ENCODE measurements at regions not wholly inside any gene's neighbourhood (a gene's known extent, or its start where the extent isn't known, plus 50 kb on each side); places are given as distances from the start of the nearest gene placed in this dataset.
"Not testable (repeated sequence)": the region's sequence is repeated elsewhere in the genome, so short reads cannot be mapped to it uniquely, and the experiment has no call there.

DNA sequence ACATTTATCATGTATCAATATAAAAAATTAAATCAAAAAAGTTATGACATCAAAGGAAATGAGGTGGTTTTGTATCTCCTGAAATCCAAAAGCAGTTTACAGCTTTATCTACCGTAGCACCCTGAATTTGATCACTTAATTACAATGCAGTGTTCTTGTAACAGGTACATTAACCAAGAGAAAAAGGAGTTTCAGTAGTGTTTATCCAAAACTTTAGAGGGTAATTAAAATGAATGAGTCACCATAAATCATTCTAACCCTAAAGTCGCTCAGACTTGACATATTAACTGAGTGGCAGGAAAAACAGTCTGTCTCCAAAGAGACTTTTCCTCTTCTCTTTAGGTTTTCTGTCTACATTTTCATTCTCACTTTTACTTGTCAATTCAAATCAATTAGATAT lies 907.6 kb upstream of the EPHA5 start:
- DNase-seq: no peak

DNA sequence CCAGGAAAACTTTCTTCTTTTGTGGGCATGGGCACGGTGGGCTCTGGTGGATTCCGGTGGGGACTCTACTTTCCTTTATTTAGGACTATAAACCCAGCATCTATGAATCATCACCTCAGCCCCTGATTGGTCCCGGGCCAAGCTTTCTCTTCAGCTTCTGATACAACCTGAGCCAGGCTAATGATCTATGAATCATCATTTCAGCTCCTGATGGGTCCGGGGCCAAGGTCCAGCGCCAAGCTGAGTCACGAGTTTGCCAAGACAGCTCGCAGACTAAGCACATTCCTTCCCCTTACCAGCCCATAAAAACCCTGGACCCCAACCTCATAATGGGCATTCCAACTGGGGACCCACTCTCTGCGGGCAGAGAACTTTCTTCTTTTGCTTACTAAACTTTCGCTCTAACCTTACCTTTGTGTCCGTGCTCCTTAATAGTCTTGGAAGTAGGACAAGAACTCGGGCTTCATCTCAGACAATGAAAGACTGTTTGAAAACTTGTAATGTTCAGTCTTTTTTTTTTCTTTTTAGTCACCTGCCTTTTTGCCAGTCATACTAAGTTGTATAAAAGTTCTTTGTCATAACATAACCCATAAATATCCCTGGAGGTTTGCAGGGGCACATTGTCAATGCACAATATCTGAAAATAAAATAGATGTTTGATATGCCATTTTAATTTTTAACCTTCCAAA lies 904.9 kb upstream of the EPHA5 start:
- no peak for DNase-seq

DNA sequence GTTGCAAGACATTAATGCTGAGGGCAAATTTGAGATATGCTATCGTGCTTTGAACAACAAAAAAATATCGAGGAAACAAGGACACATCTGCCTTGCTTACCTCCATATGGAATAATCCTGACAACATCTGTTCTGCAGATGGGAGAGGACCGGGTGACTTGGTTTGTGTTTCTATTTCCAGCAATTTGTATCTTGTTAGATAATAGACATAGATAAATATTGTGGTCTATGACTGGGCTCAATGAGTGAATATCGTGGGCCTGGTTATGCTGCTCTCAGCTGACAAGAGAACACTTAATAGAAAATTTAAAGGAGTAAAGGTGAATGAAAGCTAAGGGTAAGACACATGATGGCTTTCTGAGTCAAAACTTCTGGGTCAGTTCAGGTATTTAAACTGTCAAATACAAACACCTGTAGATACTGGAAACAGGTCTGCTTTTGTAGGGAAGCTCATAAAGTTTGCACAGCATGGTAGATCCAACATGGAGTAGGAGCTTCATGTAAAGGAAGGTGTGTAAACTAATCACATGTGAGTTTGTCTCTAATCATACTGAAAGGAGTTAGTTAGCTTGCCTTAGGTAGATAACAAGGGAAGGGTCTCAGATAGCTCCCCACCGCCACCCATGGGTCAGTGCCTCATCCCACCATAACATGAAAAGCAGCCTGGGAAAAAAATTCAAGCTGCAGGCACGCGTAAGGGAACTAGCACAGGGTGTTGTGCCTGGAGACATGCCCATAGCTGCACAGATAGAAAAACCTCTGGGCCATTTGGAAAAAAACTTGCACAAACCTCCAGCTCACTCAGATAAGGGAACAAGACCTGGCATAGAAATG lies 904.1 kb upstream of the EPHA5 start:
- DNase-seq: no peak

DNA sequence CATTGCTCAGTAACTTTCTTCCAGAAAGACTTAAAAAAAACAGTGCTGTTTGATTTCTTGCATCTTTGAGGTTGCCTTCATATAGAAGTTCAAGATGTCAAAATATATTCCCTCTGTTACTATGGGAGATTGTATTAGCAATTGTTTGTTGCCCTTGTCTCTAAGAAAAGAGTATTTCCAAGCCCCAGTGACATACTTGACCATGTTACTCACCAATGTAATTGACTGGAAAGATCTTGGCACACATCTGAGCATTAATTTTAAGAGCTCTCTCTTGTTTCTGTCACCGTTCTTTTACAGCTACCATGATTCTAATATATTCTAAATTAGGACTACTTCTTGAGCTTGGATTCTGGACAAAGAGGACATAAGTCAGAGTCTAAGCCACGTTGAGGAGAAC lies 902.7 kb upstream of the EPHA5 start:
- no peak for DNase-seq

DNA sequence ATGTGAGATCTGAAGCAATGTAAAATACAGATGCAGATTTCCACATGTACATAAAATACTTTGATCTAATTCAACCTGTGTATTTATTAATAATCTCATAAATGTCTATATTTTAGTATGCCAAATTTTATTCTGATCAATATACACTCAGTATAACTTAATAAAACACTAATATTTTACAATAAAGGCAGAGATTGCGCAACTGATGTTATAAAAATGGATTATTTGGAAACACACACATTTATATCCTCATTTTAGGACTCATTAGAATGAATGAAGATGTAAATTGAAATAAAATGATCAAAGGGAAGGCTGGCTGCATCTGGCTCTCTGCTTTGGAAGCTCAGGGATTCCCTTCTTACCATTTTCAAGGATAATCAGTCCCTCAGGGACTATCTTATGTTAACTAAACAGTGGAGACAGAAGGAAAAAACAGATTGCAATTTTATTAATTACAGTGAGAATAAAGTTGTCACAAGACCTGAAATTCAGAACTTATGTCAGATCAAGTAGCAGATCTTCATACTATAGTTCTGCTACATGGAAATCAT lies 900.9 kb upstream of the EPHA5 start:
- DNase-seq: no peak

DNA sequence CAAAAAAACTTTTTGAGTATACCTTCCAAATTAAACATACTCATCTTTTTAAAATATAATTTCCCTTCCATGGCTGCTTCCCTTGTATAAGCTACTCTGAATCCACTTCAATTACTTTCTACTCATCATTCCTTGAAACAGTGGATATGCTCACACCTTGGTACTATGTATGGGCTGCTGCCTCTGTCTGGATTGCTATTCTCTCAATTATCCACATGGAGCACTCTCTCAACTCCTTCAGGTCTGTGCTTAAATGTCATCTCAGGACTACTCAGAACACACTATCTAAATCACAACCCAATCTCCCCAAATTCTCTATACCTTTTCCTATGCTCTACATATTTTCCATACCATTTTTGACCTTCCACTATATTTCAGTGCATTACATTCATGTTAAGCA lies 898.9 kb upstream of the EPHA5 start:
- no peak for DNase-seq

DNA sequence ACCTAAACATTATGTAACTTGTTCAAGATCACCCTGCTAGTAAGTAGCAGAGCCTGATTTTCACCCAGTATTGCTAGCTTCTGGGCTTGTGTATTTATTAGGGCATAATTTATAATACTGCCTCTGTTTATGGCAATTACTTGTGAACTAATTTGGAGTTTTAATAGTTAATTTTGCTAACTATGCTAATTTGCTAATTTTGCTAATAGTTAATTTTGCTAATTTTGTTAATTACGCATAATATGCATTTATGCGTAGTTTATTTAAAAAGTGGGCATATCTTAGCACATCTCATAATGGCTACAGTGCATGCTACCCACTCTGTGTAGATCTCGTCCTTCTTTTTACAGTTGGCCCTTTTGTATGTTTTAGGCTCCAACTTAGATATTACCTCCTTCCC lies 898.1 kb upstream of the EPHA5 start:
- no peak for DNase-seq

DNA sequence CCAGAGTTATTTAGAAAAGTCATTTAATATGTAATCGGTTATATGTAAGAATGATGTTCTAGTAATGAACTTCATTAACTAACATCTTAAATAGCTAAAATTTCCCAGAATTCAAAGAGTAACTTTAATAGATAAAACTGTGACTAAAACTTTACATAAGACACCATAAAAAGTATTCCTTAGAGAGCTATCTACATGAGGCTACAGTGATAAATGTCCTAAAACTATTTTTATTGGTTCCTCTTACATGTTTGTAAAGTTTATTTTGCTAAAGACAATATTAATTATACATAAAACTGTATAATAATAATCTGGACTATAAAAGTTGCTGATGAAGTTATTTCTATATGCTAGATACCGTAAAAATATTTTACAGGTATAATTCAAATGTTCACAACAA lies 897.7 kb upstream of the EPHA5 start:
- no peak for DNase-seq

DNA sequence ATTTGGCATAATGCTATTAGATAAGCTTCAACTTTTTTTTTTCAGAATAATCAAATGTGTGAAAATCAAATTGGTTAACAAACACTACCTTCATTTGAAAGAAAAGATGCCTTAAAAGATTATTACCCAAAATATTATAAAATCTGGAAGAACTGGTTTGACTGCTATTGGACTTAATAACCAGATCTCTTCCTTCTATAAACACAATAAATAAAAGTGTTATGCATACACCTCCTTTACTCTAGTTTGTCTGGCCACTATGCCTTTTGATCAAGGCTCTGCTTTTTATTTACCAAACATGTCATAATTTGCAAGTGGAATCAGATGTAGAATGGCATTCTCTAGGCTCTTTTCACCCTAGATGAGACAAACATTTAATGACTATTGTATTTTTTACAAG lies 897.3 kb upstream of the EPHA5 start:
- no peak for DNase-seq

DNA sequence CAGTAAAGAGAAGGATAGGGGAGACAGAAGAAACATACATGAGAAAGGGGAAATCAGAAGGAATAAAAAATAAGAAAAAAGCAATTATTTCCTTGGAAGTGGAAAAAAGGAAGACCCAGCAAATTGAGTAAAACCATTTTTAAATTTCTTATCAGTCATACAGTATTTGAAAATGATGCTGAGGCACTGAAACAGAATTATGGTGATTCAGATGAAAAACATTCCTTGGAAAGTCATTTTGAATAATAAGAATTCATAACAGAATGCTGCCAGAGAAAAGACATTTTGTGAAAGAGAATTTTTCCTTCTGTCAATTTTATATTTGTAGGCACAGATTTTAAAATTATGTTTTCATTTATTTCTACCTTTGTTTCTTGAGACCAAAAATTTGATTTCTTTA lies 895.5 kb upstream of the EPHA5 start:
- no peak for DNase-seq

DNA sequence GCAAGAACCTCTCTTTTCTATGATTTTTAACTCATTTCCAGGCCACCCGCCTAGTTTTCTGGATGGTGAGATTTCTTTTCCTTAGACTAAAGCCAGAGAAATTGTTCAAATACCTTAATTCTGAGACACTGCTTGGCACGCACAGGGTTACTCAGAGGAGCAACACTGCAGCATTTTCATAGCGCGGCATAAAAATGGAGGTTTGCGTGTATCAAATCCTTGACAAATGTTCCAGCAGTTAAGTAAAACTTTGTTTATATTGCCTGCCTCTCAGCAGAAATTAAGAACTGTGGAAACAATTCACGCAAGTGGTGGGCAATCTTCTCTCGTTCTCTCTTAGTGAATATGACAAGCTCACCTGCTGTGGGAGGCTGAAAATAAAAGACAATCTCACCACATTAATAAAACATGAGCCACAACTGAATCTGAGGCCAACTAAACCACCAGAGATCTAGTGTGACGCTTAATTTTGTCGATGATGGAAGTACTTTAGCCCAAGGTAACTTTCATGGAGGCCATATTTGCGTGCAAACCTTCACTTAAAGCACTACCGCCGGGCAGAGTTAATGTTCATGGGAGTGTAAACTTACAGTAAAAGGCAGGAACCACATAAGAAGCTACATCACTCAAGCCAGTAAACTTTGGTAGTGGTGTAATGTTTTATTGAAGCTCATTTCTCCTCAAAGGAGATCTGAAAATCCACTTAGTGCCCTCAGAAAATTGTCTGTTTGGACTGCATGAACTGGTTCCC lies 894.8 kb upstream of the EPHA5 start:
- DNase-seq: no peak

DNA sequence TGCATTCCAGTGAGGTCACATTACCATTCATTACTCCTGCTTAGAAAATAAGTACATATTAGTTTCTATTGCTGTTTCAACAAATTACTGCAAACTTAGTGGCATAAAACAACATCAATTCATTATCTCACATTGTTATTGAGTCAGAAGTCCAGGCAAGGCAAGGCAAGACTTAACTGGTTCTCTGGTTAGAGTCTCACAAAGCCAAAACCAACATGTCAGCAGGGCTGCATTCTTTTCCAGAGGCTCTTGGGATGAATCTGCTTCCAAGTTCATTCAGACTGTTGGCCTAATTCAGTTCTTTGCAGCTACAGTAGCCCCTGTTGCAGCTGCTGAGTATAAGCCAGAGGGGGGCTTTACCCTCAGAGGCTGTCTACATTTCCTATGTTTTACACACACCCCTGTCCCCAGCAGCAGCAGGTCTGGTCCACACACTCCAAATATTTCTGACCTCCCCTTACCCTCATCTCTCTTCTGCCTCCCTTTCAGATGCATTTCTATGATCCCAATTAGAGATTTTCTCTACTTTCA lies 892.1 kb upstream of the EPHA5 start:
- DNase-seq: no peak

DNA sequence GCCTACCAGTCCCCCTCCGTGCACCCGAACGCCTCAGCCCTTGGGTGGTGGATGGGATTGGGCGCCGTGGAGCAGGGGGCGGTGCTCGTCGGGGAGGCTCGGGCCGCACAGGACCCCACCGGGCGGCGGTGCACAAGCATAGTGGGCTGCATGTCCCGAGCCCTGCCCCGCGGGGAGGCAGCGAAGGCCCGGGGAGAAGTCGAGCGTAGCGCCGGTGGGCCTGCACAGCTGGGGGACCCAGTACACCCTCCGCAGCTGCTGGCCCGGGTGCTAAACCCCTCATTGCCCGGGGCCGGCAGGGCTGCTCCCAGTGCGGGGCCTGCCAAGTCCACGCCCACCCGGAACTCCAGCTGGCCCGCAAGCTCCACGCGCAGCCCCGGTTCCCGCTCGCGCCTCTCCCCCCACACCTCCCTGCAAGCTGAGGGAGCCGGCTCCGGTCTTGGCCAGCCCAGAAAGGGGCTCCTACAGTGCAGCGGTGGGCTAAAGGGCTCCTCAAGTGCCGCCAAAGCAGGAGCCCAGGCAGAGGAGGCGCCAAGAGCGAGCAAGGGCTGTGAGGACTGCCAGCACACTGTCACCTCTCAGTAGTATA lies 891.3 kb upstream of the EPHA5 start:
- not testable (repeated sequence) for DNase-seq

DNA sequence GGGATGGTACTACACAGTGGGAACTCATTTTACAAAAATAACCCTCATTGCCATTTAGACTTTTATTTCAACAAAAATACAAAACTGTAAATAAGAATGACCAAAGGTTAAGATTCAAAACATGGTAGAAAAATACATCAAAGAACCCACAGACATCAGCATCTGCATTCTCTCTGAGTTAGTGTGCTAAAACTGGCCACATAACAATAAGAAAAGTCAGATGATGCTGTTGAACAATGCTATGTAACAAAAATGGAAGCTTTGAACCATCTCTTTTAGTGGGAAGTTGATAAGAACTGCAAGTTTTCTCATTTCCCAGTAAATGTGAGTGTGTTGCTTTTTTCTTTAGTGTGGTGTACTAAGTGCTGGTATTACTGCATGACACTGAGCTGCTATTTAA lies 888.4 kb upstream of the EPHA5 start:
- no peak for DNase-seq

DNA sequence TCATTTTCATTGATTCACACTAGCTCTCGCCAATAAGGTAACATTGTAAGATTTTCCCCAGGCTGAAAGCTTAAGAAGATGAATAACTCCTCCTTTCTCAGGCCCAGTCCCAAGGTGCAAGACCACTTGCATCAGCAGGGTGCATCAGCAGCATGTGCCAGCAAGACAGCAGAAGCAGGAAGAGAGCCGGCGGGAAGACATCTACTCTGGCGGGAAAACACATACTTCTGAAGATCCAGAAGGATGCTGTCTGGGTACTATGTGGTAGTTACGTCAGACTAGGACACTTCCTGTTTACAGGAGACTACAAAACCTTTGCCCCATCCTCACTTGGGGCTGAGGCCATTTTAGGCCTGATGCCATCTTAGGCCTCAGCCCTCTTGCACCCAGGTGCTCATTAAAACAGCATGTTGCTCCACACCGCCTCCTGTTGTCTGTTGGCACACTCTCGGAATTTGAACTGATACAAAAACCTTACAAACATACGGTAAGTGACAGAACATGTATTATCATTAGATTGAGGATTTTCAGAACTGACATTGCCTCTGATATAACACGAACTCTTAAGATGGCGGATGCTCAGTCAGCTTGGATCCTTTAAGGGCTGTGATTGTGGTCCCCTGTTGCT lies 886.5 kb upstream of the EPHA5 start:
- DNase-seq: no peak

DNA sequence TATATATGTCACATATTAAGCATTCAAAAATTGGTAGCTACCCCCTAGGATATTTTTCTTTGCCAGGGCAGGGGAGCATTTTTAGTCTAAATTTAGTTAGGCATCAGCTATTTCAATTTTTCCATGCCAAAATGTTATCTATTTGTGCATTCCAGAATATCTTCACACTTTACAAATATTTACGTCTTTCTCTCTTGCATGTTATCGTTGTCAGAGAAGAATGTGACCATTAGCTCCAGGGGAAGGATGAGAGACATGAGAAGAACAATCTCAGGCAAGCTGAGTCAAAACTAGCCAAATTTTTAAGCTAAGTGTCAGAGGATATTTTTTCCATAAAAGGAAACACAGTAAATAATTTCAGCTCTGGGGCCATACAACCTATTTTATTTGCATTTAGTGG lies 885.0 kb upstream of the EPHA5 start:
- DNase-seq: no peak

DNA sequence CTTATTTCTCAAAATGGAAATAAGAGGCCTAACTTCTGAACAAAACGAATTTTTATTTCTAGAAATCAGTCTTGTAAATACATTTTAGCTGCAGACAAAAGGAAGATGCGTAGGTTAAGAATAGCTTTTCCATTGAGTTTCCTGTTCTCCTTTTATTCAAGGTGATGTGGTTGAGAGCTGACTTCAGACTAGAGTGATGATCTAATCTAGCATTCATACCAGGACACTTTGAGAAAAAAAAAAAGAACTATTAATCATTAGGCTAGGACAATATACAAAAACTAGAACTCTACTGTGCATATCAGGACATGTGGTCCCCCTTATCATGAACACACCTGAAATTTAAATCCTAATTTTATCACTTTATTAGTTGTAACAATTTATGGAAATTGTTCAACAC lies 884.5 kb upstream of the EPHA5 start:
- no peak for DNase-seq

DNA sequence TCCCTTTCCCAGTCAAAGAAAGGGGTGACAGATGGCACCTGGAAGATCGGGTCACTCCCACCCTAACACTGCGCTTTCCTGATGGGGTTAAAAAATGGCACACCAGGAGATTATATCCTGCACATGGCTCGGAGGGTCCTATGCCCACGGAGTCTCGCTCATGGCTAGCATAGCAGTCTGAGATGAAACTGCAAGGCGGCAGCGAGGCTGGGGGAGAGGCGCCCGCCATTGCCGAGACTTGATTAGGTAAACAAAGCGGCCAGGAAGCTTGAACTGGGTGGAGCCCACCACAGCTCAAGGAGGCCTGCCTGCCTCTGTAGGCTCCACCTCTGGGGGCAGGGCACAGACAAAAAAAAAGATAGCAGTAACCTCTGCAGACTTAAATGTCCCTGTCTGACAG lies 875.0 kb upstream of the EPHA5 start:
- not testable (repeated sequence) for DNase-seq

DNA sequence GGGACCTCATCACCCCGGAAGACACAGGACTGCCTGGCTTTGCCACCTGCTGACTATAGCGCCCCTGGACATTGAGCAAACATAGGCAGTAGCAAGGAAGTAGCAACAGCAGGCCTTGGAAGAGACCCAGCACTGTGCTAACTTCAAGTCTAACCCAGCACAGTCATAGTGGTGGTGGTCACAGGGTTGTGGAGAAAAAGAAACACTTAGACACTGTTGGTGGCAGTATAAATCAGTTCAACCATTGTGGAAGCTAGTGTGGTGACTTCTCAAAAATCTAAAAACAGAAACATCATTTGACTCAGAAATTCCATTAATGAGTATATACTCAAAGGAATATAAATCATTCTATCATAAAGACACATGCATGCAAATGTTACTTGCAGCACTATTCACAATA lies 874.0 kb upstream of the EPHA5 start:
- no peak for DNase-seq

DNA sequence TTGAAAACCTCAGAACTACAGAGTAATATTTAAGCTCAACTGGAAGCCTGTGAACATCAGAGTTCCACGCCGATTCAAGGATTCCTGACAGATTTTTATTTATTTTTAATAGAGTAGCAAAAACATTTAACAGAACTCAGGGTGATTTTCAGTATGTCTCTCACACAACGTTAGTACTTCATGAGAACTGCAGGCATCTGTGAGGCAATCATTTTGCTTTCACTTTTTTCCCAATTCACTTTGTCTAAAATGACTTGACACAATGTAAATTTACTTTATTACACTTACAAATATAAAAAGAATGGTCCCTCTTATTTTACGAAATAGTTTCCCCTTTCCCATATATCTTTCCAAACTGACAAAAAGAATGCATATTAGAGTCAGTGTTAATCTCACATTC lies 869.5 kb upstream of the EPHA5 start:
- no peak for DNase-seq

DNA sequence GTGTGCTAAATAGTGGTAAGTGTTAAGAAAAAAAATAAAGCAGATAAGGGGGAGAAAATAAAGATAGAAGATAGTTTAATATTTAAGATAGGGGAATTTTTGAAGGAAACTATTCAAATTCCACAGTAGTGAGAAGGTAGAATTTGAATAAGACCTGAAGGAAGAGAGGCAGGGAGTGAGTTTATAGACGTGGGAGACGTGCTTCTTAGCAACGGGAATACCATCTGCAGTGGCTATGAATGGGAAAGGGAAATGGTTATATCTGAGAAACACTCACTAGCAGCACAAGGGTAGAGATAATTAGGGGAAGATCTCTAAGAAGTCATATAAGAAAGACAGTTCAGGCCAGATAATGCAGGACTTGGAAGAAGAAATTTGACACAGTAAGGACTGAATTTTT lies 854.5 kb upstream of the EPHA5 start:
- no peak for DNase-seq

DNA sequence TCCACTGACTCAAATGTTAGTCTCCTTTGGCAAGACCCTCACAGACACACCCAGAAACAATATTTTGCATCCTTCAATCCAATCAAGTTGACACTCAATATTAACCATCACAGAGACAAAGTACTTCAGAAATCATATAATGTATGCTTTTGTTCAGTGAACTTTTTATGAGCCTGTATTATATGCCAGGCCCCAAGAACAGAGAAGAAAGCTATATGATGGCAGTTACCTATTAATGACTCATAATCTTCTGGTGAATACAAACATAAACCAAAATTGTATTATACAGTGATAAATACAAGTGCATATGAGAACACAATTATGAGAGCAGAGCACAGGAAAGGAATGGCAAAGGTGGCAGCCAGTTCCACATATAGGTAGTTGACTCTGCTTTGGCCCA lies 852.0 kb upstream of the EPHA5 start:
- DNase-seq: no peak

DNA sequence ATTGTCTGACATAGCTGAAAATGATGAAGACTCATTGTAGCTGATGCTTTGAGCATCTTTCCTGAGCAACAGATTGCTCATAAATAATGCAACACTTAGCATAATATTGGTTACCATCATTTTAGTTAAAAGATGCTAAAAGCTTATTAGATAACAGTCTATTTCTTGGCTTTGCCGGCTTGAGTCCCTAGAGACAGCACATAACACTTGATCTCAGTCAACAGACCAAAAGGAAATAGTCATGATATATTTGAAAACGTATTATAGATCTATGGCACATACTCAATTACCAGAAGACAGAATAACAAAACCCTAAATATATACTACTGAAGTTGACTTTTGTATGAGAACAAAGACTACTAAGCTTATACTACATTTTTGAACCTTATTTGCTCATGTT lies 846.7 kb upstream of the EPHA5 start:
- no peak for DNase-seq

Measured in CD4-positive, alpha-beta T cell treated with Interleukin-10 for 1 hour (primary cell).